Trophoblast cell (in vitro differentiated cells and primary cell): ENCODE measurements at regions not wholly inside any gene's neighbourhood (a gene's known extent, or its start where the extent isn't known, plus 50 kb on each side); places are given as distances from the start of the nearest gene placed in this dataset.
A peak's percentile ranks its signal among the peaks of the same experiment; 100 is the strongest.

Experiments
- DNase-seq, 2 donors: peaks; one replicate each; pipeline ENCODE4 v3.0.0-alpha.2; 2016
- H2AFZ ChIP-seq: 2 replicates; pipeline ENCODE4 v1.6.1; 2013; ENCODE audit warnings: low read length, moderate library complexity, mild to moderate bottlenecking; ENCODE audit not compliant: insufficient read depth, poor library complexity
- H2AK5ac ChIP-seq: 2 replicates; pipeline ENCODE4 v1.6.1; 2013; ENCODE audit warnings: mild to moderate bottlenecking, low read length
- H2BK120ac ChIP-seq: 2 replicates; pipeline ENCODE4 v1.6.1; 2013; ENCODE audit warnings: low read length, mild to moderate bottlenecking, moderate library complexity; ENCODE audit not compliant: insufficient read depth, poor library complexity
- H2BK12ac ChIP-seq: 2 replicates; pipeline ENCODE4 v1.6.1; 2013; ENCODE audit warnings: mild to moderate bottlenecking, low read length, moderate library complexity
- H2BK5ac ChIP-seq: 2 replicates; pipeline ENCODE4 v1.6.1; 2013; ENCODE audit warnings: low read length, low read depth, moderate library complexity, mild to moderate bottlenecking; ENCODE audit not compliant: poor library complexity
- H3K14ac ChIP-seq: 2 replicates; pipeline ENCODE4 v1.6.1; 2013; ENCODE audit warnings: mild to moderate bottlenecking, low read length
- H3K18ac ChIP-seq: 2 replicates; pipeline ENCODE4 v1.6.1; 2013; ENCODE audit warnings: mild to moderate bottlenecking, low read length
- H3K23ac ChIP-seq: 2 replicates; pipeline ENCODE4 v1.6.1; 2013; ENCODE audit warnings: low read length
- H3K27ac ChIP-seq: 2 replicates; pipeline ENCODE4 v1.5.1; 2013; ENCODE audit warnings: low read depth, mild to moderate bottlenecking, inconsistent platforms, low read length, moderate library complexity
- H3K27me3 ChIP-seq: 2 replicates; pipeline ENCODE4 v1.6.1; 2013; ENCODE audit warnings: inconsistent platforms, mild to moderate bottlenecking, low read length, moderate library complexity; ENCODE audit not compliant: insufficient read depth
- H3K36me3 ChIP-seq, 2 experiments: 1 replicate in 1 of 2; 2 replicates in 1 of 2; pipeline ENCODE4 v1.6.1; 2013; ENCODE audit warnings: low read length in 2 of 2, mild to moderate bottlenecking in 2 of 2, moderate library complexity in 1 of 2; ENCODE audit not compliant: insufficient read depth in 2 of 2, control insufficient read depth in 1 of 2
- H3K4ac ChIP-seq: 2 replicates; pipeline ENCODE4 v1.6.1; 2013; ENCODE audit warnings: low read depth, mild to moderate bottlenecking, low read length, moderate library complexity
- H3K4me1 ChIP-seq, 2 experiments: 1 replicate in 1 of 2; 2 replicates in 1 of 2; pipeline ENCODE4 v1.6.1; 2013; ENCODE audit warnings: low read length in 2 of 2, mild to moderate bottlenecking in 2 of 2, moderate library complexity in 1 of 2; ENCODE audit not compliant: insufficient read depth in 2 of 2, control insufficient read depth in 1 of 2
- H3K4me2 ChIP-seq: 2 replicates; pipeline ENCODE4 v1.6.1; 2013; ENCODE audit warnings: inconsistent platforms, mild to moderate bottlenecking, low read length, moderate library complexity
- H3K4me3 ChIP-seq: 2 replicates; pipeline ENCODE4 v1.5.1; 2013; ENCODE audit warnings: mild to moderate bottlenecking, low read depth, low read length, inconsistent platforms
- H3K79me1 ChIP-seq: one replicate; pipeline ENCODE4 v1.6.1; 2013; ENCODE audit warnings: low read length
- H3K79me2 ChIP-seq: 2 replicates; pipeline ENCODE4 v1.6.1; 2013; ENCODE audit warnings: low read length, mild to moderate bottlenecking; ENCODE audit not compliant: control insufficient read depth, insufficient read depth, poor library complexity
- H3K9ac ChIP-seq: 2 replicates; pipeline ENCODE4 v1.6.1; 2013; ENCODE audit warnings: mild to moderate bottlenecking, low read length
- H3K9me3 ChIP-seq: 2 replicates; pipeline ENCODE4 v1.6.1; 2013; ENCODE audit warnings: low read depth, mild to moderate bottlenecking, control low read depth, inconsistent platforms, low read length; ENCODE audit not compliant: insufficient read depth
- H4K12ac ChIP-seq: 2 replicates; pipeline ENCODE4 v1.6.1; 2013; ENCODE audit warnings: low read depth, mild to moderate bottlenecking, low read length, moderate library complexity
- H4K8ac ChIP-seq: 2 replicates; pipeline ENCODE4 v1.6.1; 2013; ENCODE audit warnings: low read depth, mild to moderate bottlenecking, low read length, moderate library complexity
- H4K91ac ChIP-seq: one replicate; pipeline ENCODE4 v1.6.1; 2013; ENCODE audit warnings: low read depth, mild to moderate bottlenecking, low read length, moderate library complexity
- WGBS: extraction: QIAGEN DNeasy Blood & Tissue Kit; methylation state at CpG from one replicate; pipeline ENCODE4 v1.1.7; 2013; ENCODE audit warnings: missing lambda C conversion rate; ENCODE audit not compliant: insufficient read length, insufficient coverage; ENCODE audit errors: extremely low coverage; 5-methylcytosine and 5-hydroxymethylcytosine counted together

GRCh38 chr10:64102264-64102633 is 581.0 kb downstream of the REEP3 start:
- Histone ChIP-seq H3K18ac (no peak overlapping the region), H2BK120ac (no peak overlapping the region), H3K27me3 (no peaks in the 10 kb centered on the region), H2BK5ac (no peak overlapping the region), H2BK12ac (no peak overlapping the region), H3K36me3 (no peaks in the 10 kb centered on the region), H3K4me2 (no peak overlapping the region), H3K23ac (no peak overlapping the region), H3K9me3 (no peaks in the 10 kb centered on the region), H2AK5ac (no peak overlapping the region), H3K27ac (no peak overlapping the region), H3K14ac (no peak overlapping the region), H4K12ac (no peak overlapping the region), H3K4me1 (no peaks in the 10 kb centered on the region), H3K4ac (no peak overlapping the region), H3K79me1 (no peaks in the 10 kb centered on the region), H3K4me3 (no peak overlapping the region), H4K8ac (no peak overlapping the region), H2AFZ (no peak overlapping the region), H4K91ac (peak overlapping the region; percentile 37), H3K9ac (no peak overlapping the region), H3K79me2 (no peaks in the 10 kb centered on the region)
- no CpG with 5 or more reads among the region's 1 CpG for WGBS
- DNase-seq: no peak

- no peak overlapping the region for H3K4me3 ChIP-seq
These were observed 581.7 kb downstream of the REEP3 start for GRCh38 chr10:64102916-64103315.

GRCh38 chr10:64103750-64104470 is 582.7 kb downstream of the REEP3 start:
- Histone ChIP-seq H2AFZ (no peak overlapping the region), H2BK12ac (no peak overlapping the region)
- no CpG with 5 or more reads among the region's 6 CpGs for WGBS

More at GRCh38 chr10:64102916-64103315, 581.7 kb downstream of the REEP3 start:
- no peak overlapping the region for H2BK12ac ChIP-seq
- no peaks in the 10 kb centered on the region for H3K27me3 ChIP-seq
- no peak overlapping the region for H2BK120ac ChIP-seq
- H3K18ac ChIP-seq: no peak overlapping the region
- H4K8ac ChIP-seq: no peak overlapping the region
- H3K23ac ChIP-seq: no peak overlapping the region
- no peaks in the 10 kb centered on the region for H3K79me2 ChIP-seq
- no peaks in the 10 kb centered on the region for H3K79me1 ChIP-seq
- no peak overlapping the region for H3K27ac ChIP-seq
- no peaks in the 10 kb centered on the region for H3K4me1 ChIP-seq
- no peak overlapping the region for H3K4ac ChIP-seq
- H3K36me3 ChIP-seq: no peaks in the 10 kb centered on the region
- no peak overlapping the region for H3K14ac ChIP-seq
- H4K91ac ChIP-seq: no peak overlapping the region
- H3K9me3 ChIP-seq: no peaks in the 10 kb centered on the region
- no peak overlapping the region for H4K12ac ChIP-seq
- no peak overlapping the region for H2AFZ ChIP-seq
- no peak overlapping the region for H2BK5ac ChIP-seq
- no CpG with 5 or more reads among the region's 2 CpGs for WGBS
- no peak overlapping the region for H3K4me2 ChIP-seq
- no peak for DNase-seq
- no peak overlapping the region for H3K9ac ChIP-seq
- H2AK5ac ChIP-seq: no peak overlapping the region

GRCh38 chr10:64109926-64110495 is 588.8 kb downstream of the REEP3 start:
- no peak overlapping the region for H3K4me3 ChIP-seq
- H3K23ac ChIP-seq: no peak overlapping the region
- no peaks in the 10 kb centered on the region for H3K27me3 ChIP-seq
- H3K36me3 ChIP-seq: no peaks in the 10 kb centered on the region
- no peak overlapping the region for H3K4me2 ChIP-seq
- no peak overlapping the region for H2AFZ ChIP-seq
- H2BK5ac ChIP-seq: no peak overlapping the region
- no peak overlapping the region for H3K4ac ChIP-seq
- no peak overlapping the region for H2BK120ac ChIP-seq
- no peak overlapping the region for H3K14ac ChIP-seq
- no peak overlapping the region for H3K18ac ChIP-seq
- H4K12ac ChIP-seq: no peak overlapping the region
- no peak overlapping the region for H2AK5ac ChIP-seq
- H3K79me2 ChIP-seq: no peaks in the 10 kb centered on the region
- no peak overlapping the region for H4K8ac ChIP-seq
- no peaks in the 10 kb centered on the region for H3K9me3 ChIP-seq
- no peak overlapping the region for H3K27ac ChIP-seq
- no peak for DNase-seq
- H3K4me1 ChIP-seq: peaks cover 7% of the 10 kb centered on the region in 2 experiments
- peak overlapping the region; percentile 5 for H2BK12ac ChIP-seq
- no peak overlapping the region for H3K9ac ChIP-seq
- H4K91ac ChIP-seq: no peak overlapping the region
- H3K79me1 ChIP-seq: peaks cover 12% of the 10 kb centered on the region
- WGBS: no CpG with 5 or more reads among the region's 1 CpG

More at GRCh38 chr10:64103750-64104470, 582.7 kb downstream of the REEP3 start:
- Histone ChIP-seq H2BK5ac (no peak overlapping the region), H4K91ac (peak overlapping the region; percentile 37), H3K4ac (no peak overlapping the region), H3K4me1 (peaks cover 0 to 3% of the 10 kb centered on the region in 2 experiments), H3K79me2 (no peaks in the 10 kb centered on the region), H2BK120ac (no peak overlapping the region), H3K9me3 (no peaks in the 10 kb centered on the region), H3K9ac (no peak overlapping the region), H3K4me3 (no peak overlapping the region), H3K27ac (no peak overlapping the region), H4K12ac (no peak overlapping the region), H4K8ac (no peak overlapping the region), H3K27me3 (no peaks in the 10 kb centered on the region), H2AK5ac (no peak overlapping the region), H3K23ac (no peak overlapping the region), H3K36me3 (no peaks in the 10 kb centered on the region), H3K18ac (no peak overlapping the region), H3K79me1 (no peaks in the 10 kb centered on the region), H3K14ac (no peak overlapping the region), H3K4me2 (no peak overlapping the region)
- DNase-seq: no peak
